Mesenchymal stem cell (in vitro differentiated cells and primary cell): ENCODE measurements at regions not wholly inside any gene's neighbourhood (a gene's known extent, or its start where the extent isn't known, plus 50 kb on each side); places are given as distances from the start of the nearest gene placed in this dataset.

ENCODE experiments used
- DNase-seq: peaks from one replicate; pipeline ENCODE4 v3.0.0-alpha.2; 2013
- H2AFZ ChIP-seq: one replicate; pipeline ENCODE4 v1.6.1; 2013; ENCODE audit warnings: low read depth, mild to moderate bottlenecking, control low read depth, inconsistent platforms, low read length, moderate library complexity
- H2AK5ac ChIP-seq: 2 replicates; pipeline ENCODE4 v1.6.1; 2013; ENCODE audit warnings: low read length, moderate library complexity, mild to moderate bottlenecking, inconsistent platforms; ENCODE audit not compliant: severe bottlenecking
- H2BK120ac ChIP-seq: one replicate; pipeline ENCODE4 v1.6.1; 2013; ENCODE audit warnings: low read depth, mild to moderate bottlenecking, inconsistent platforms, low read length, moderate library complexity
- H2BK12ac ChIP-seq, 2 experiments: one replicate each; pipeline ENCODE4 v1.6.1; 2013; ENCODE audit warnings: inconsistent platforms in 2 of 2, low read length in 2 of 2, mild to moderate bottlenecking in 2 of 2, moderate library complexity in 2 of 2, control low read depth in 1 of 2
- H2BK15ac ChIP-seq: one replicate; pipeline ENCODE4 v1.6.1; 2013; ENCODE audit warnings: mild to moderate bottlenecking, low read depth, inconsistent platforms; ENCODE audit not compliant: poor library complexity, severe bottlenecking
- H2BK5ac ChIP-seq: 2 replicates; pipeline ENCODE4 v1.6.1; 2013; ENCODE audit warnings: low read depth, mild to moderate bottlenecking, low read length, control low read depth, inconsistent platforms; ENCODE audit not compliant: poor library complexity, severe bottlenecking
- H3K14ac ChIP-seq, 2 experiments: one replicate each; pipeline ENCODE4 v1.6.1; 2013; ENCODE audit warnings: inconsistent platforms in 2 of 2, low read length in 2 of 2, control low read depth in 1 of 2, mild to moderate bottlenecking in 1 of 2, moderate library complexity in 1 of 2
- H3K18ac ChIP-seq, 2 experiments: one replicate each; pipeline ENCODE4 v1.6.1; 2013; ENCODE audit warnings: inconsistent platforms in 2 of 2, low read length in 2 of 2, control low read depth in 1 of 2, low read depth in 1 of 2, mild to moderate bottlenecking in 1 of 2
- H3K23ac ChIP-seq, 2 experiments: one replicate each; pipeline ENCODE4 v1.6.1; 2013; ENCODE audit warnings: inconsistent platforms in 2 of 2, low read length in 2 of 2, mild to moderate bottlenecking in 2 of 2, moderate library complexity in 2 of 2, control low read depth in 1 of 2
- H3K27ac ChIP-seq: 2 replicates; pipeline ENCODE4 v1.5.1; 2013; ENCODE audit warnings: mild to moderate bottlenecking, moderate library complexity, low read length, control low read depth, inconsistent platforms; ENCODE audit not compliant: poor library complexity, severe bottlenecking
- H3K27me3 ChIP-seq, 2 experiments: 2 replicates each; pipeline versions ENCODE4 v1.6.1 to v1.7.0; 2013; ENCODE audit warnings: low read length in 2 of 2, mild to moderate bottlenecking in 2 of 2, moderate library complexity in 2 of 2, control low read depth in 1 of 2, inconsistent platforms in 1 of 2; ENCODE audit not compliant: control insufficient read depth in 1 of 2, insufficient read depth in 1 of 2
- H3K36me3 ChIP-seq, 2 experiments: 2 replicates each; pipeline versions ENCODE4 v1.6.1 to v1.7.0; 2013; ENCODE audit warnings: low read length in 2 of 2, control low read depth in 1 of 2, inconsistent platforms in 1 of 2, low read depth in 1 of 2, mild to moderate bottlenecking in 1 of 2; ENCODE audit not compliant: insufficient read depth in 2 of 2, control insufficient read depth in 1 of 2
- H3K4ac ChIP-seq, 2 experiments: one replicate each; pipeline ENCODE4 v1.6.1; 2013; ENCODE audit warnings: inconsistent platforms in 2 of 2, low read length in 2 of 2, mild to moderate bottlenecking in 2 of 2, moderate library complexity in 2 of 2, control low read depth in 1 of 2, low read depth in 1 of 2
- H3K4me1 ChIP-seq: 2 replicates; pipeline ENCODE4 v1.6.1; 2013; ENCODE audit warnings: low read depth, low read length, control low read depth; ENCODE audit not compliant: control insufficient read depth, insufficient read depth
- H3K4me2 ChIP-seq: 2 replicates; pipeline ENCODE4 v1.6.1; 2013; ENCODE audit warnings: low read length, mild to moderate bottlenecking, inconsistent platforms; ENCODE audit not compliant: poor library complexity, severe bottlenecking
- H3K4me3 ChIP-seq, 2 experiments: 2 replicates each; pipeline versions ENCODE4 v1.5.1 to v1.7.0; 2013; ENCODE audit warnings: low read length in 2 of 2, mild to moderate bottlenecking in 2 of 2, control low read depth in 1 of 2, low read depth in 1 of 2; ENCODE audit not compliant: insufficient read depth in 1 of 2
- H3K79me1 ChIP-seq: replicated peaks from 2 replicates; pipeline ENCODE4 v1.6.1; 2013; ENCODE audit warnings: mild to moderate bottlenecking, control low read depth, low read length, inconsistent platforms; ENCODE audit not compliant: poor library complexity, severe bottlenecking
- H3K9ac ChIP-seq: 2 replicates; pipeline ENCODE4 v1.7.0; 2013; ENCODE audit warnings: mild to moderate bottlenecking, low read length, moderate library complexity
- H3K9me3 ChIP-seq: 2 replicates; pipeline ENCODE4 v1.7.0; 2013; ENCODE audit warnings: mild to moderate bottlenecking, low read length; ENCODE audit not compliant: control insufficient read depth
- H4K8ac ChIP-seq: one replicate; pipeline ENCODE4 v1.6.1; 2013; ENCODE audit warnings: inconsistent platforms, mild to moderate bottlenecking, low read length, moderate library complexity
- H4K91ac ChIP-seq: one replicate; pipeline ENCODE4 v1.6.1; 2013; ENCODE audit warnings: mild to moderate bottlenecking, low read length, inconsistent platforms
- WGBS: methylation state at CpG from one replicate; pipeline ENCODE4 v1.1.7; 2013; ENCODE audit warnings: mixed read lengths; 5-methylcytosine and 5-hydroxymethylcytosine counted together

DNA sequence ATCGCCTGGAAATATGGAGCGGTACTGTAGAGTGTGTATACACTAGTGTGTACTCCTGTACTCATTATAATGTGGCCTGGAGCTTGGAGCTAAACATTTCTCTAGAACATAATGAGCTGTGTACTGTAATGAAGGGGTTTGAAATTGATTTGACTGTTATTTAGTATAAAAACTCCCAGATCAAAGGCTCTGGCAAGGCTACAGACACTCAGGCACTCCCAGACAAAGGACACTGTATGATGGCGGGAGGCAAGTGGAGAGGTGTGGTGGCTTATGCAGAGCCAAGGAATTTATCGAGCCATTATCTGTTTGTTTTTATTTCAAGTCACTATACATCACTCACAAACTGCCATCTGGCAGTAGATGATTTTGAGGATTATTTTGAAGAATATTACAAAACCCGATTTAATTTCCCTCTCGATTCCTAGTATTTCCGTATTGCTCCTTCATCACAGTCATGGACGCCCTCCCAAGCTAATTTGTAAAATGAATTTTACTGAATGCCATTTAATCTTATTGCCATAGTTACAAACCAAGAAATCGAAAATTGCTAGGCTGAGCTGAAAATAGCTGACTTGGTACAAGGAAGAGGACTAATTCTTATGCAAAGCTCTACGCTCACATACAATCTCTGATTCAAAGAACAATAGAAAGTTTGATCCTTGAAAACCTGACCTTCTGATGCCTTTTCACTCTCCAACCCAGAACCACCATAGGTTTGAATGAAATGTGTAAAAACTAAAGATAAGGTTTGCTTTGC lies 240.2 kb upstream of the SEMA6A start:
- no peak overlapping the region for H3K23ac ChIP-seq
- H3K14ac ChIP-seq = no peak overlapping the region
- H2BK12ac ChIP-seq = no peak overlapping the region
- 94% methylated on average over 7 of the region's 10 CpGs for WGBS
- no peaks in the 10 kb centered on the region for H3K36me3 ChIP-seq
- no peak overlapping the region for H2BK5ac ChIP-seq
- no peak overlapping the region for H4K91ac ChIP-seq
- no peak overlapping the region for H3K18ac ChIP-seq
- no peak overlapping the region for H3K9ac ChIP-seq
- no peak overlapping the region for H2AK5ac ChIP-seq
- no peak overlapping the region for H3K4me3 ChIP-seq
- no peak for DNase-seq
- H2BK15ac ChIP-seq = no peak overlapping the region
- no peaks in the 10 kb centered on the region for H3K27me3 ChIP-seq
- H2BK120ac ChIP-seq = no peak overlapping the region
- no peaks in the 10 kb centered on the region for H3K79me1 ChIP-seq
- no peak overlapping the region for H3K4me2 ChIP-seq
- H4K8ac ChIP-seq = no peak overlapping the region
- H3K4ac ChIP-seq = no peak overlapping the region
- no peak overlapping the region for H2AFZ ChIP-seq
- H3K9me3 ChIP-seq = no peaks in the 10 kb centered on the region
- no peaks in the 10 kb centered on the region for H3K4me1 ChIP-seq
- H3K27ac ChIP-seq = no peak overlapping the region

GRCh38 chr5:116813906-116814305 lies 239.3 kb upstream of the SEMA6A start:
- Histone ChIP-seq H3K14ac (no peak overlapping the region), H3K18ac (no peak overlapping the region), H3K9ac (no peak overlapping the region), H4K8ac (no peak overlapping the region), H3K9me3 (no peaks in the 10 kb centered on the region), H2AFZ (no peak overlapping the region), H3K27ac (no peak overlapping the region), H4K91ac (no peak overlapping the region), H2BK15ac (no peak overlapping the region), H3K4me1 (no peaks in the 10 kb centered on the region), H2BK120ac (no peak overlapping the region), H2BK12ac (no peak overlapping the region), H2BK5ac (no peak overlapping the region), H2AK5ac (no peak overlapping the region), H3K4me3 (no peak overlapping the region), H3K27me3 (no peaks in the 10 kb centered on the region), H3K4ac (no peak overlapping the region), H3K79me1 (no peaks in the 10 kb centered on the region), H3K23ac (no peak overlapping the region), H3K36me3 (no peaks in the 10 kb centered on the region), H3K4me2 (no peak overlapping the region)
- 100% methylated on average over 1 of the region's 2 CpGs for WGBS
- no peak for DNase-seq

DNA sequence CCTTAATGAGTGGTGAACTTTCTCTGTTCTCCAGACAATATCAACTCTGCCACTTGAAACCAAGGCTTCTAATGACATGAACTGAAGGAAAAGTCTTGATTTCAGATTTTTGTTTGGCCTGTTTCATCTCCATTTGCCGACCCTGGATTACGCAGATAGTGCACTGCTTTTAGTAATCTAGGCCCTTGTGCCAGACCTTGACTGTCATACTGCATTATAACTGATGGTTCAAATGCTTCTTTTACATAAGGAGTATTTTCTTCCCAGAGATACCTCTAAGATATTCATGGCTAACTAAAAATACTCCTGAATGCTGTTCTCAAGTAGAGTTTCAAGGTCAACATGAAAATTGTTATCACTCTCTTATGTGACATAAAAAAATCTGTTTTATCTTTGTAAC lies 238.7 kb upstream of the SEMA6A start:
- Histone ChIP-seq H3K9ac (no peak overlapping the region), H3K4me1 (no peaks in the 10 kb centered on the region), H3K14ac (no peak overlapping the region), H2AK5ac (no peak overlapping the region), H2AFZ (no peak overlapping the region), H2BK5ac (no peak overlapping the region), H3K23ac (no peak overlapping the region), H2BK15ac (no peak overlapping the region), H3K18ac (no peak overlapping the region), H3K4ac (no peak overlapping the region), H3K4me3 (no peak overlapping the region), H3K79me1 (no peaks in the 10 kb centered on the region), H3K27ac (no peak overlapping the region), H2BK12ac (no peak overlapping the region), H3K4me2 (no peak overlapping the region), H4K91ac (no peak overlapping the region), H3K36me3 (no peaks in the 10 kb centered on the region), H3K9me3 (no peaks in the 10 kb centered on the region), H4K8ac (no peak overlapping the region), H2BK120ac (no peak overlapping the region), H3K27me3 (no peaks in the 10 kb centered on the region)
- DNase-seq = no peak
- 95% methylated on average over 2 of the region's 2 CpGs for WGBS

DNA sequence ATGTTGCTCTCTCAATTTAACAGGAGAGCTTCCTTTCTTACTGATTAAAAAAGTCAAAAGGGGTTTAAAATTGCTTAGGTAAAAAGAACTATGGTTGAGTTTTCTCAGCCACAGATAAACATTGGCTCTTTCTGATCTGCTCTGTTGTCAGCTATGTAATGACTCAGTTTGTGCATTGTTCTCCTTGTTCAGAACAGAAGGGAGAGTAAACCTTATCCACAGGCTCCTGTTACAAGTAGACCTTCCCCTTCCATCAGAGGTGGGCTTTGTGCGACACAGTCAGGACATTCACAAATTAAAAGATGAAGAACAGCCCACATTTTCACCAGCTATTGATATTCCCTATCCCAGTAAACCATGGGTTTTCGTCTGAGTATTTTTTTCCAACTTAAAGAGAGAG lies 236.3 kb upstream of the SEMA6A start:
- H3K4ac ChIP-seq = no peak overlapping the region
- H3K4me1 ChIP-seq = no peaks in the 10 kb centered on the region
- H3K18ac ChIP-seq = no peak overlapping the region
- H3K27ac ChIP-seq = no peak overlapping the region
- H2BK5ac ChIP-seq = no peak overlapping the region
- no peak overlapping the region for H4K91ac ChIP-seq
- no peaks in the 10 kb centered on the region for H3K79me1 ChIP-seq
- no peaks in the 10 kb centered on the region for H3K9me3 ChIP-seq
- no peak overlapping the region for H3K4me3 ChIP-seq
- H3K27me3 ChIP-seq = no peaks in the 10 kb centered on the region
- H4K8ac ChIP-seq = no peak overlapping the region
- no peak overlapping the region for H3K4me2 ChIP-seq
- no peak overlapping the region for H2BK12ac ChIP-seq
- H3K36me3 ChIP-seq = no peaks in the 10 kb centered on the region
- H3K14ac ChIP-seq = no peak overlapping the region
- H2AK5ac ChIP-seq = no peak overlapping the region
- H3K9ac ChIP-seq = no peak overlapping the region
- H2BK120ac ChIP-seq = no peak overlapping the region
- WGBS = 42% methylated on average over 1 of the region's 2 CpGs
- no peak for DNase-seq
- H3K23ac ChIP-seq = no peak overlapping the region
- H2BK15ac ChIP-seq = no peak overlapping the region
- no peak overlapping the region for H2AFZ ChIP-seq
